T-cell (primary cell): ENCODE measurements at regions not wholly inside any gene's neighbourhood (a gene's known extent, or its start where the extent isn't known, plus 50 kb on each side); places are given as distances from the start of the nearest gene placed in this dataset.
"Not testable (repeated sequence)": the region's sequence is repeated elsewhere in the genome, so short reads cannot be mapped to it uniquely, and the experiment has no call there.

Experiments used
- ATAC-seq, 4 experiments: fragments of 200-7000 bp in 3 of 4; fragments of 150-1000 bp in 1 of 4; cut with Tn5 transposase; replicated peaks in 1 of 4; 1 replicate in 3 of 4; 2 replicates in 1 of 4; pipeline ENCODE4 v1.10.0; 2021; ENCODE audit warnings: moderate library complexity in 3 of 4, mild to moderate bottlenecking in 2 of 4, moderate number of reproducible peaks in 1 of 4
- CTCF ChIA-PET, 2 donors: fragments of 300-600 bp; sonication (Branson Sonifier 250); formaldehyde crosslinking; loops; one replicate each; lab custom pipeline; 2022; ENCODE audit warnings: antibody characterized with exemption in 2 of 2; lab: Charles Lee
- POLR2A ChIA-PET, 2 donors: fragments of 300-600 bp; sonication (Branson Sonifier 250); formaldehyde crosslinking; loops; one replicate each; lab custom pipeline; 2022; ENCODE audit warnings: antibody characterized with exemption in 2 of 2; lab: Charles Lee
- DNase-seq, 35 experiments: peaks; one replicate each; pipeline versions ENCODE4 v3.0.0 to v3.0.0-alpha.2; 2013 to 2023
- H3K27ac ChIP-seq: one replicate; pipeline ENCODE4 v1.5.1; 2013; ENCODE audit warnings: low read length
- H3K27me3 ChIP-seq, 2 experiments: replicated peaks in 1 of 2; 1 replicate in 1 of 2; 2 replicates in 1 of 2; pipeline versions ENCODE4 v1.6.1 to v1.7.0; 2013; ENCODE audit warnings: low read length in 1 of 2, mixed read lengths in 1 of 2; ENCODE audit not compliant: control insufficient read depth in 2 of 2, insufficient read depth in 2 of 2; ENCODE audit errors: extremely low read depth in 1 of 2
- H3K36me3 ChIP-seq, 2 donors: 1 replicate in 1 of 2; 2 replicates in 1 of 2; pipeline versions ENCODE4 v1.6.1 to v1.7.0; 2013; ENCODE audit warnings: low read length in 1 of 2; ENCODE audit not compliant: control insufficient read depth in 2 of 2, insufficient read depth in 1 of 2; ENCODE audit errors: extremely low read depth in 1 of 2
- H3K4me1 ChIP-seq, 2 experiments: 1 replicate in 1 of 2; 2 replicates in 1 of 2; pipeline versions ENCODE4 v1.6.1 to v1.7.0; 2013; ENCODE audit warnings: low read length in 2 of 2, mixed read lengths in 1 of 2; ENCODE audit not compliant: insufficient read depth in 2 of 2, control insufficient read depth in 1 of 2; ENCODE audit errors: extremely low read depth in 1 of 2
- H3K4me3 ChIP-seq, 2 donors: 1 replicate in 1 of 2; 2 replicates in 1 of 2; pipeline versions ENCODE4 v1.5.1 to v1.7.0; 2013; ENCODE audit warnings: mild to moderate bottlenecking in 2 of 2, low read length in 1 of 2, moderate library complexity in 1 of 2; ENCODE audit not compliant: control insufficient read depth in 1 of 2; ENCODE audit errors: extremely low read depth in 1 of 2
- H3K9me3 ChIP-seq: 2 replicates; pipeline ENCODE4 v1.7.0; 2013
- H3K27ac Mint-ChIP-seq, 2 donors: one replicate each; pipeline ENCODE4 v1.8.0; 2020 to 2021; ENCODE audit warnings: mild to moderate bottlenecking in 2 of 2, mixed read lengths in 2 of 2
- H3K27me3 Mint-ChIP-seq, 2 donors: one replicate each; pipeline ENCODE4 v1.8.0; 2021 to 2022; ENCODE audit warnings: mixed read lengths in 2 of 2
- H3K36me3 Mint-ChIP-seq: one replicate; pipeline ENCODE4 v1.8.0; 2021; ENCODE audit warnings: mixed read lengths
- H3K4me1 Mint-ChIP-seq, 3 donors: one replicate each; pipeline ENCODE4 v1.8.0; 2020 to 2022; ENCODE audit warnings: mixed read lengths in 3 of 3, mild to moderate bottlenecking in 1 of 3
- H3K4me3 Mint-ChIP-seq, 3 donors: one replicate each; pipeline ENCODE4 v1.8.0; 2020 to 2022; ENCODE audit warnings: mild to moderate bottlenecking in 3 of 3, mixed read lengths in 3 of 3, moderate library complexity in 3 of 3
- H3K9me3 Mint-ChIP-seq, 3 donors: one replicate each; pipeline ENCODE4 v1.8.0; 2020 to 2022; ENCODE audit warnings: mixed read lengths in 3 of 3
- WGBS: methylation state at CpG from one replicate; pipeline ENCODE4 v1.1.5; 2013; ENCODE audit warnings: missing lambda C conversion rate; ENCODE audit not compliant: insufficient coverage; 5-methylcytosine and 5-hydroxymethylcytosine counted together

DNA sequence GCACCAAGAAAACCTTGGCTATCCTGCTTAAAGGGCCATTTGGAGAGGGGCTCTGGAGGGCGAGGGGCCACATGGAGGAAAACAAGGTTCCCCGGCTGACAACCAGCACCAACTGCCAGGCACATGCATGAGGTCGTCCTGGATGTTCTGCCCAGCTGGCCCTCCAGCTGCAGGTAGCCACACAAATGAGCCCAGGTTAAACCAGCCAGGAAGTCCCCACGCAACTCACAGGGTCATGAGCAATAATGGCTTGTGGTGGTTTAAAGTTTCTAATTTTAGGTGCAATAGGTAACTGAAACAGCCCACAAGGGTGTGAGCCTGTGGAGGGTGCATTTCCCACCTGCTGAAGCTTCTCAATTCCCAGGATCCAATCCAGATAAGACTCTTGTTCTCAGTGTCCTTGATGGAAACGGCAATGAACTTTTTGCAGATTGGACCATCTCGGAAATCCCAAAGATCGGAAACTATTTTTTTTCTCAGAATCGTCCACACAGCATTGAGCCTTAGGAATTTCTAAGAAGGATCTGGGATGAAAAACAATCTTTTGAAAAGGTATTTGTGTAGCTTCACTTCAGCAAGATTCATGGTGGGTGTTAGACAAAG lies 123.2 kb downstream of the UNC93B1 start:
- ATAC-seq, H3K27ac ChIP-seq, H3K27me3 ChIP-seq, H3K36me3 Mint-ChIP-seq, POLR2A ChIA-PET, H3K27ac Mint-ChIP-seq, H3K9me3 Mint-ChIP-seq, H3K27me3 Mint-ChIP-seq, H3K4me3 Mint-ChIP-seq, H3K9me3 ChIP-seq, DNase-seq, CTCF ChIA-PET, H3K4me3 ChIP-seq, H3K36me3 ChIP-seq, H3K4me1 ChIP-seq: not testable (repeated sequence)
- peaks cover 21 to 26% (median 25%) of the 10 kb centered on the region in 3 donors for H3K4me1 Mint-ChIP-seq
- 90% methylated on average over 3 of the region's 8 CpGs for WGBS

DNA sequence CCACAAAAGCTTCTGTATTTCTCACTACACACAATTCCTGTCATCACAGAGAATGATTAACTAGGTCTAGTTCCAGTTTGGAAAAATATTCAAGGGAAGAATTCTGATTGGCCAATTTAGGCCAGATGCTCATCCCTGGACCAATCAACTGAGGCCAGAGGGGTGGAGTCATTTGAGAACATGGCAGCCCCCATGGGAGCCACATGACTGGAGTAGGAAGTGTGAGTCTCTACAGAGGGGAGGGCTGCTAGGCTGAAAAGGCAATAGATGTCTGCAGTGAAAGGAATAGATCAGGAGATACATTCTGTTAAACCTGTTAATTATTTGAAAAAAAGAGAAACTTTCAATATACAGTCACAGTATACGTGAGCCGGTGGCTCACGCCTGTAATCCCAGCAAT lies 125.2 kb downstream of the UNC93B1 start:
- WGBS = no CpG with 5 or more reads among the region's 3 CpGs
- H3K4me3 ChIP-seq, H3K27me3 ChIP-seq, CTCF ChIA-PET, H3K4me3 Mint-ChIP-seq, POLR2A ChIA-PET, H3K36me3 Mint-ChIP-seq, H3K27me3 Mint-ChIP-seq, H3K9me3 Mint-ChIP-seq, H3K9me3 ChIP-seq, H3K27ac Mint-ChIP-seq, H3K27ac ChIP-seq, H3K36me3 ChIP-seq, ATAC-seq, H3K4me1 ChIP-seq, DNase-seq: not testable (repeated sequence)
- H3K4me1 Mint-ChIP-seq = peaks cover 8 to 12% (median 8%) of the 10 kb centered on the region in 3 donors

GRCh38 chr11:67877316-67877715 lies 126.6 kb downstream of the UNC93B1 start:
- not testable (repeated sequence) for H3K27me3 Mint-ChIP-seq

GRCh38 chr11:67873223-67873622 lies 130.7 kb downstream of the UNC93B1 start:
- ATAC-seq, H3K4me1 Mint-ChIP-seq, H3K9me3 Mint-ChIP-seq, H3K4me3 ChIP-seq, H3K4me1 ChIP-seq, H3K4me3 Mint-ChIP-seq, H3K27ac Mint-ChIP-seq, POLR2A ChIA-PET, H3K36me3 Mint-ChIP-seq, H3K9me3 ChIP-seq, CTCF ChIA-PET, H3K27me3 ChIP-seq, H3K27ac ChIP-seq, DNase-seq, H3K36me3 ChIP-seq: not testable (repeated sequence)
- WGBS = 85% methylated on average over 9 of the region's 12 CpGs
- H3K27me3 Mint-ChIP-seq = peaks cover 11% of the 10 kb centered on the region in 2 donors

More at GRCh38 chr11:67877316-67877715, 126.6 kb downstream of the UNC93B1 start:
- peak overlapping the region in 1 of 2 donors; percentile 46 for H3K27ac Mint-ChIP-seq
- H3K4me1 Mint-ChIP-seq, H3K36me3 ChIP-seq, H3K4me3 Mint-ChIP-seq, H3K27me3 ChIP-seq, CTCF ChIA-PET, H3K9me3 Mint-ChIP-seq, ATAC-seq, H3K4me1 ChIP-seq, H3K27ac ChIP-seq, H3K36me3 Mint-ChIP-seq, H3K4me3 ChIP-seq, H3K9me3 ChIP-seq, POLR2A ChIA-PET: not testable (repeated sequence)
- no CpG with 5 or more reads among the region's 4 CpGs for WGBS
- peak in 4 of 35 experiments; percentile 1 to 10 (median 6) for DNase-seq

DNA sequence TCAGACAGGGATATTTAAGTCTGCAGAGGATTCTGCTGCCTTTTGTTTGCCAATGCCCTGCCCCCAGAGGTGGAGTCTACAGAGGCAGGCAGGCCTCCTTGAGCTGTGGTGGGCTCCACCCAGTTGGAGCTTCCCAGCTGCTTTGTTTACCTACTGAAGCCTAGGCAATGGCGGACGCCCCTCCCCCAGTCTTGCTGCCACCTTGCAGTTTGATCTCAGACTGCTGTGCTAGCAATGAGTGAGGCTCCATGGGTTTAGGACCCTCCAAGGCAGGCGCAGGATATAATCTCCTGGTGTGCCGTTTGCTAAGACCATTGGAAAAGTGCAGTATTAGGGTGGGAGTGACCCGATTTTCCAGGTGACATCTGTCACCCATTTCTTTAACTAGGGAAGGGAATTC lies 132.7 kb downstream of the UNC93B1 start:
- H3K9me3 Mint-ChIP-seq, H3K9me3 ChIP-seq, H3K27me3 ChIP-seq, H3K27ac ChIP-seq, POLR2A ChIA-PET, H3K4me3 Mint-ChIP-seq, H3K4me3 ChIP-seq, H3K4me1 Mint-ChIP-seq, ATAC-seq, H3K36me3 ChIP-seq, H3K4me1 ChIP-seq, CTCF ChIA-PET, H3K36me3 Mint-ChIP-seq, DNase-seq, H3K27ac Mint-ChIP-seq: not testable (repeated sequence)
- peaks cover 17 to 18% of the 10 kb centered on the region in 2 donors for H3K27me3 Mint-ChIP-seq
- WGBS = 86% methylated on average over 2 of the region's 5 CpGs

DNA sequence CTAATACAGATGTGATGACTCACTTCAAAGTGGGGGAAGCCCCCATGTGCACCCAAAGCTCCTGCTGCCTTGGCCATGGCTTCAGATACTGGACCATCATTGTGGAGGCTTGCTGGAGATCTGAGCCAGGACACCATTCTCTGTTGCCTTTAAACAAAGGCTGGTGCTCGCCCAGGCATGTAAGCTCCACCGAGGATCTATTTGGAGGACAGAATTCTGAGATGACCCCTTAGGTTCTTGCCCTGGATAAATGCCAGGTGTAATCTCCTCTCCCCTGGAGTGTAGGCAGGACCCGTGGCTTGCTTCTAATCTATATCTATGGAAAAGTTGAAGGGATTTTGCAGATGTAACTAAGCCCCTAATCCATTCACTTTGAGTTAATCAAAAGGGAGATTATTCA lies 141.0 kb downstream of the UNC93B1 start:
- H3K4me3 ChIP-seq, H3K4me3 Mint-ChIP-seq, POLR2A ChIA-PET, H3K27me3 ChIP-seq, H3K36me3 Mint-ChIP-seq, CTCF ChIA-PET, H3K27ac ChIP-seq, H3K36me3 ChIP-seq, ATAC-seq, H3K9me3 ChIP-seq, H3K4me1 ChIP-seq, H3K4me1 Mint-ChIP-seq, H3K9me3 Mint-ChIP-seq, DNase-seq, H3K27ac Mint-ChIP-seq: not testable (repeated sequence)
- peaks cover 11 to 13% of the 10 kb centered on the region in 2 donors for H3K27me3 Mint-ChIP-seq
- WGBS = no CpG with 5 or more reads among the region's 3 CpGs
